Mesodermal cell (in vitro differentiated cells): ENCODE measurements at regions not wholly inside any gene's neighbourhood (a gene's known extent, or its start where the extent isn't known, plus 50 kb on each side); places are given as distances from the start of the nearest gene placed in this dataset.
"Not testable (repeated sequence)": the region's sequence is repeated elsewhere in the genome, so short reads cannot be mapped to it uniquely, and the experiment has no call there.

Source experiments
- H3K27ac ChIP-seq: 2 replicates; pipeline ENCODE4 v1.7.0; 2013; ENCODE audit warnings: mild to moderate bottlenecking, low read depth, low read length, moderate library complexity; ENCODE audit not compliant: severe bottlenecking
- H3K36me3 ChIP-seq: 2 replicates; pipeline ENCODE4 v1.7.1; 2013; ENCODE audit warnings: mild to moderate bottlenecking, low read length, moderate library complexity; ENCODE audit not compliant: control insufficient read depth, insufficient read depth
- H3K4me1 ChIP-seq: one replicate; pipeline ENCODE4 v1.7.1; 2013; ENCODE audit warnings: mild to moderate bottlenecking, low read length; ENCODE audit not compliant: insufficient read depth, control insufficient read depth, poor library complexity, severe bottlenecking
- H3K4me3 ChIP-seq: 2 replicates; pipeline ENCODE4 v1.7.0; 2013; ENCODE audit warnings: low read length, control low read depth, mild to moderate bottlenecking; ENCODE audit not compliant: insufficient read depth, poor library complexity, severe bottlenecking; ENCODE audit errors: extremely low read depth
- H3K9me3 ChIP-seq: 2 replicates; pipeline ENCODE4 v1.7.1; 2013; ENCODE audit warnings: mild to moderate bottlenecking, low read length, moderate library complexity; ENCODE audit not compliant: control insufficient read depth
- WGBS, 2 experiments: methylation state at CpG; one replicate each; pipeline ENCODE4 v1.1.5; 2013; ENCODE audit warnings: missing lambda C conversion rate in 2 of 2; ENCODE audit not compliant: insufficient coverage in 2 of 2; 5-methylcytosine and 5-hydroxymethylcytosine counted together

DNA sequence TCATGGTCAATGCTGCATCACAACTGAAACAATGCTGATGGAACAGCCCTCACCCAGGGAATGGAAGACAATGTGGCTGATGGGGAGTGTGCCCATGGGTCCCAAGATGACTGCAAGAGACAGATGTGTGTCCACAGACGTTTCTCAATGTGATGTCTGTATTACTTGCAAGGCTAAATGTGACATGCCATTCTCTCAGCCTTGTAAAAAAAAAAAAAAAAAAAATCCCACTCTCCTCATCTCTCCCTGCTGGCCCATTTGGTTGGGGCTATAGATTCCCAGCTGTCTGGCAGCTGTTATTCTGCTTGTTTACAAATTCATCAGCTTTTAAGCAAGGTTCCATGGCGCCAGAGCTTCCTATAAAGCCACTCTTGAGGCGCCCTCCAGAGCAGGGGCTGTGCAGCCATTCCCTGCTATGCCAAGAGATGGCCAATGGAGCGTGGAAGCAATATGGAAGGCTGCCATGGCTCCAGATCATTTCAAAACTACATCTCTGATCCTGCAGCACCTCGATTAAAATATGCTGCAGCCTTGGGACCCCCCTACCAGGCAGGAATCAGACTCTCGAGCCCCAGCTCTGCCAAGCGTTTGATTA is 294.8 kb downstream of the FOXO1 start:
- H3K27ac ChIP-seq = no peak overlapping the region
- no peaks in the 10 kb centered on the region for H3K9me3 ChIP-seq
- H3K4me3 ChIP-seq = no peak overlapping the region
- H3K4me1 ChIP-seq = no peaks in the 10 kb centered on the region
- 82 to 89% methylated on average over 4 to 5 of the region's 7 CpGs for WGBS, 2 experiments
- no peaks in the 10 kb centered on the region for H3K36me3 ChIP-seq

- H3K9me3 ChIP-seq, H3K4me1 ChIP-seq, H3K36me3 ChIP-seq, H3K27ac ChIP-seq, H3K4me3 ChIP-seq: not testable (repeated sequence)
- 100% methylated on average over 1 of the region's 6 CpGs; no CpG with 5 or more reads in 1 of the 2 experiments for WGBS, 2 experiments
These were observed 292.8 kb downstream of the FOXO1 start for GRCh38 chr13:40373608-40374007.

GRCh38 chr13:40375489-40376171 is 290.8 kb downstream of the FOXO1 start:
- Histone ChIP-seq H3K27ac (no peak overlapping the region), H3K9me3 (no peaks in the 10 kb centered on the region), H3K4me1 (no peaks in the 10 kb centered on the region), H3K4me3 (no peak overlapping the region), H3K36me3 (no peaks in the 10 kb centered on the region)
- 78 to 87% methylated on average over 4 to 5 of the region's 7 CpGs for WGBS, 2 experiments

DNA sequence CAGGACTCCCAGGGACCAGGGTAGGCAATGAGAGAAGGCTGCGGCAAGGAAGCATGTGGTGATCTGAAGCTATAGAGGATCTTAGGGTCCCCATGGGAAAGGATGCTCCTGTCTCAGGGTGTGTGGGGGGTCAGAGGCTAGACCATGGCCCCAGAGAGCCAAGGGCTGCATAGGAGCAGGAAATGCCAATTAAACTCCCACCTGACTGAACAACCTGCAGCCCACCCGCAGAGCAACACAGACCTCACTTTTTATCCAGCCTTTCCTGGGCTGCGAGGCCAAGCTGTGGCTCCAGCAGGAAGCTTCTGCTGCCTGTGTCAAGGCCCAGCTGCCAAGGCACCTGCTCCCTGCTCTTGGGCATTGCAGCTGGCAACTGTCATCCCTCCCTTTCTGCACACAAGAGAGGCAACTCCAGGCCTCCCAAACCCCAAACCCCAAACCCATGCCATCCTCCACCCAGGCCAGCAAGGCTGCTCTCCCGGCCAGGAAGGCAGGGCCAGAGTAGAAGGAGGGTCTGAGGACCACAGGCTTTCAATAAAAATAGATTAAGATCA is 290.1 kb downstream of the FOXO1 start:
- WGBS, 2 experiments = 88 to 100% methylated on average over 2 to 3 of the region's 4 CpGs
- H3K36me3 ChIP-seq = no peaks in the 10 kb centered on the region
- no peak overlapping the region for H3K27ac ChIP-seq
- H3K4me3 ChIP-seq = no peak overlapping the region
- no peaks in the 10 kb centered on the region for H3K4me1 ChIP-seq
- H3K9me3 ChIP-seq = no peaks in the 10 kb centered on the region

DNA sequence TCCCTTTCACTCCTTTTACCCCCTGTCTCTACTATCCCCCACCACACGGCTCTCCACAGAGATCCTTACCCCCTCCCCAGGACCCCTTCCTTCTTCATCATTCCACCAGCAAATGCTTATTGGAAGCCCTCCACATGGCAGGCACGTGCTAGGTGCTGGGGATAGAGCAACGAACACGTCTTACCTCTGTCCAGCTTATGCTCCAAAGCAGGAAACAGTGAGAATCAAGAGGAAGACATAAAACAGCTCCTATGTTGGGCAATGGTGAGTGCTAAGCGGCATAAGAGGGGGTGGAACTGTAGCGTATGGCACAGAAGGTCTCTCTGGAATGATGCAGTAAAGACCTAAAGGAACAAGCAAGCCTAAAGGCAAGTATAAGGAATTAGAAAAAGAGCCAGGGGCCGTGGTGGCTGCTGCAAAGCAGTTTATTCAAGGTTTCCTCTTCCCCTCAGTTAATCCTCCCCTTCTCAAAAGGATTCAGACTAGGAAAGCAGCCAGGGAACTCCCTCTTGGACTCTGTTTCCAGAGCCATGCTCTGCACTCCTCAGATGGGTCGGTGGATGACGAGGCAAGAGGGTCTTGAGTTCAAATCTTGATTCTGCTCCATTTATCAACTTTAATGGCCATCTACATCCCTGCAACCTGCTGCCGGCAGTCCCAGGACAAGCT is 289.4 kb downstream of the FOXO1 start:
- Histone ChIP-seq H3K4me3 (no peak overlapping the region), H3K27ac (no peak overlapping the region), H3K4me1 (no peaks in the 10 kb centered on the region), H3K9me3 (no peaks in the 10 kb centered on the region), H3K36me3 (no peaks in the 10 kb centered on the region)
- WGBS, 2 experiments = 95% methylated on average over 8 to 10 of the region's 10 CpGs

- Histone ChIP-seq H3K4me1 (no peaks in the 10 kb centered on the region), H3K36me3 (no peaks in the 10 kb centered on the region), H3K4me3 (no peak overlapping the region), H3K9me3 (no peaks in the 10 kb centered on the region), H3K27ac (no peak overlapping the region)
- WGBS, 2 experiments = 82 to 92% methylated on average over 6 to 8 of the region's 8 CpGs
These were observed 288.7 kb downstream of the FOXO1 start for GRCh38 chr13:40377783-40378182.

DNA sequence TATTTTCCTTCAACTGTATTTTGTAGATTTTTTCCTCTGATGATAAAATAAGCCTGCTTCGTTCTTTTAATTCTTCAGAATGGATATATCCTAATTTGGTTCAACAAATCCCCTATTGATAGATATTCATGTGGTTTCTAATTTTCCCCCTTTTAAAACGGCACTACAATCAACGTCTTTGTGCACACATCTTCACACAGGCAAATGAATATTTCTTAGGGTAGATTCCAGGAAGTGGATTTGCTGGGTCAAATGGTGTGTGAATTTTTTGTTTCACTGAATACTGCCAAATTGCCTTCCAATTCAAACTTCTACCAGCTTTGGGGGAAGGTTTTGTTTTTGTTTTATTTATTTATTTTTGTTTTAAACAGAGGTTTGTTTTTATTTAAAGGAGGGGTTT is 287.2 kb downstream of the FOXO1 start:
- H3K9me3 ChIP-seq = no peaks in the 10 kb centered on the region
- H3K4me1 ChIP-seq = no peaks in the 10 kb centered on the region
- no peak overlapping the region for H3K27ac ChIP-seq
- H3K4me3 ChIP-seq = no peak overlapping the region
- H3K36me3 ChIP-seq = no peaks in the 10 kb centered on the region
- WGBS, 2 experiments = no CpG with 5 or more reads among the region's 3 CpGs

GRCh38 chr13:40379794-40380578 is 286.5 kb downstream of the FOXO1 start:
- 59 to 62% methylated on average over 8 to 9 of the region's 10 CpGs for WGBS, 2 experiments
- Histone ChIP-seq H3K9me3 (no peaks in the 10 kb centered on the region), H3K27ac (no peak overlapping the region), H3K4me3 (no peak overlapping the region), H3K36me3 (no peaks in the 10 kb centered on the region), H3K4me1 (no peaks in the 10 kb centered on the region)

DNA sequence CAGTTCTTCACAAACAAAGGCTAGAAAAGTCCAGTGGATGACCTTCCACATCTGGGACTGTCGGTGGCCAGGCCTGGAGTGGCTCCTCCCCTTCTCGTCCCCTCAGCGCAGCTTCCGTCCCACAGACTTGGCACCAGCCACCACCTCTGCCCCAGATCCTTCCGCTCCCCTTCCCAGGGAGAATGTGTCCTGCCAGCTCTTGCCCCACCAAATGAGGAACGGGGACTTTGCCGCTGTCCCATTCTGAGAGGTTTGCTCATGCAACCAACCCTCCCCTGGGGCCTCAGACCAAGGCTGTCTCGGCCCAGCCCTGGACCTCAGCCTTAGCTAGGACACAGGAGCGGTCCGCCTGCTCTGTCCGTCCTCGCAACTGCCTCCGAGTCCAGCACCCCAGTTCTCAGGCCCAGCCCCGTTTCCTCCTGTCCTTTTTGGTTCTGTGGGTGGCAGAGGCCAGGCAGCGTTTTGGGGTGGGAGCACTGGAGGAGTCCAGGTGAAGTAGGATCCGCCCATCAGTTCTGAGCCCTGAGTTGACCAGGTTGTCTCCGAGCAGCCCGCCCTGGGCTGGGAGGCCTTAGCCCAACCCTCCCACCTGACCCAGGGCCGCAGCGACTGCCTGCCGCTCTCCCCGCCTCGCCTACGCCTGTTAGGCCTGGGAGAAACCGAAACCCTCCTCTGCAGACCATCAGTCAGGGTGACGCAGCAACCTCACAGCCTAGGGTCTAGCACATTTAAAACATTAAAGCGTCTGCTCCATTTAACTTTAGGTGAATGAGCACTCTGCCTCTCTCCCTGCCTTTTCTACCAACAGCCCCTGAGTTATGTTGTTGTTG is 284.3 kb downstream of the FOXO1 start:
- no peak overlapping the region for H3K27ac ChIP-seq
- H3K4me3 ChIP-seq = no peak overlapping the region
- no peaks in the 10 kb centered on the region for H3K4me1 ChIP-seq
- no peaks in the 10 kb centered on the region for H3K9me3 ChIP-seq
- no peaks in the 10 kb centered on the region for H3K36me3 ChIP-seq
- WGBS, 2 experiments = 88 to 97% methylated on average over 20 to 25 of the region's 27 CpGs

DNA sequence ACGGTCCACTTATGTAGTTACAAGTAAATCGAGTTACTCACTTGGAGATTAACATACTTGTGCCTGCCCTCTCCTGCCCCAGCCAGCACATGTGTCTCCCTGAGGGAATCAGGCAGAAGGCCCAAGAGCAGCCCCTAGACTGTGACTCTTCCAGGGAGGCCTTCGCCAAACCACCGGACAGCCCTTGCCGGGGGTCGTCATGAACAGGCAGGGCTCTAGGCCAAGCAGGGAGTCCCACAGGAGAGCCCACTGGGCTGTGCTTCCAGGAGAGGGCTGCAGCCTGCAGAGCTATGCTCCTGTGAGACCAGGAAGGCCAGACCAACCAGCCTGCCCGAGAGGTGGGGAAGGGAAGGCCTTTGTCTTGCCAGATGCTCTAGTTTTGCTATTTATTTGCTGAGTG is 283.3 kb downstream of the FOXO1 start:
- no peaks in the 10 kb centered on the region for H3K4me1 ChIP-seq
- H3K9me3 ChIP-seq = no peaks in the 10 kb centered on the region
- WGBS, 2 experiments = 83 to 91% methylated on average over 1 to 4 of the region's 7 CpGs
- no peaks in the 10 kb centered on the region for H3K36me3 ChIP-seq
- H3K27ac ChIP-seq = no peak overlapping the region
- H3K4me3 ChIP-seq = no peak overlapping the region
